Immature natural killer cell (primary cell): ENCODE measurements at regions not wholly inside any gene's neighbourhood (a gene's known extent, or its start where the extent isn't known, plus 50 kb on each side); places are given as distances from the start of the nearest gene placed in this dataset.
"Not testable (repeated sequence)": the region's sequence is repeated elsewhere in the genome, so short reads cannot be mapped to it uniquely, and the experiment has no call there.

Experiments used
- DNase-seq, 3 donors: peaks; one replicate each; pipeline ENCODE4 v3.0.0; 2022; ENCODE audit warnings: mixed read lengths in 1 of 3
- H3K27ac Mint-ChIP-seq, 6 donors: one replicate each; pipeline ENCODE4 v1.8.0; 2020; ENCODE audit warnings: mixed read lengths in 6 of 6, mild to moderate bottlenecking in 5 of 6, inconsistent platforms in 4 of 6, moderate library complexity in 3 of 6
- H3K27me3 Mint-ChIP-seq, 3 donors: one replicate each; pipeline ENCODE4 v1.8.0; 2020 to 2021; ENCODE audit warnings: low read depth in 3 of 3, mild to moderate bottlenecking in 3 of 3, mixed read lengths in 3 of 3, moderate library complexity in 3 of 3, inconsistent platforms in 1 of 3
- H3K36me3 Mint-ChIP-seq, 3 donors: one replicate each; pipeline ENCODE4 v1.8.0; 2020; ENCODE audit warnings: mixed read lengths in 3 of 3, inconsistent platforms in 2 of 3, mild to moderate bottlenecking in 2 of 3
- H3K4me1 Mint-ChIP-seq, 2 donors: one replicate each; pipeline ENCODE4 v1.8.0; 2020; ENCODE audit warnings: inconsistent platforms in 2 of 2, mild to moderate bottlenecking in 2 of 2, mixed read lengths in 2 of 2, moderate library complexity in 1 of 2
- H3K4me3 Mint-ChIP-seq, 5 donors: one replicate each; pipeline ENCODE4 v1.8.0; 2020; ENCODE audit warnings: mild to moderate bottlenecking in 5 of 5, mixed read lengths in 5 of 5, inconsistent platforms in 3 of 5, moderate library complexity in 3 of 5
- H3K9me3 Mint-ChIP-seq, 6 donors: one replicate each; pipeline ENCODE4 v1.8.0; 2020; ENCODE audit warnings: mild to moderate bottlenecking in 6 of 6, mixed read lengths in 6 of 6, inconsistent platforms in 4 of 6, moderate library complexity in 3 of 6

DNA sequence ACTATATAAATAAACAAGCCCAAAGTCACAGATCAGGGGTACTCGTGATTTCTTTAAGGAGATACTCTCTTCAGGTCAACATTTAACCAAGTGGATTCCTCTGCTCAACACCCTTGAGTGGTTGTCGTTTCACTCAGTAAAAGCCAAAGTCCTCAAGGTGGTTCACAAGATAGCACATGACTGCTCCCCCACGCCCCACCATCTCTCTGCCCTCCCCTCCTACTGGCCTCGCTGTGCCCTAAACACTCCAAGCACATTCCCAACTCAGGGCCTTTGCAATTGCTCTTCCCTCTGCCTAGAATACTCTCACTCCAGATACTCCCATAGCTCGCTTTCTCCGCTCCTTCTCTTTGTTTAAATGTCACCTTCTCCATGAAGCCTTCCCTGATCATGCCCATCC, 72.1 kb upstream of the FHIP2A start:
- DNase-seq = no peak
- Mint-ChIP-seq H3K4me3 (no peak overlapping the region), H3K36me3 (no peaks in the 10 kb centered on the region), H3K27me3 (peaks cover 2 to 8% (median 4%) of the 10 kb centered on the region in 3 donors), H3K9me3 (no peaks in the 10 kb centered on the region), H3K4me1 (peaks cover 10 to 20% of the 10 kb centered on the region in 2 donors), H3K27ac (no peak overlapping the region)

- H3K27ac Mint-ChIP-seq = no peak overlapping the region
- peaks cover 2 to 4% (median 3%) of the 10 kb centered on the region in 3 donors for H3K27me3 Mint-ChIP-seq
- no peak overlapping the region for H3K4me3 Mint-ChIP-seq
- H3K4me1 Mint-ChIP-seq = peaks cover 10 to 20% of the 10 kb centered on the region in 2 donors
- no peaks in the 10 kb centered on the region for H3K36me3 Mint-ChIP-seq
- DNase-seq = no peak
- H3K9me3 Mint-ChIP-seq = no peaks in the 10 kb centered on the region
These were observed 69.7 kb upstream of the FHIP2A start for GRCh38 chr10:114751856-114752255.

- not testable (repeated sequence) for H3K4me3 Mint-ChIP-seq, H3K27ac Mint-ChIP-seq, H3K27me3 Mint-ChIP-seq, H3K36me3 Mint-ChIP-seq, DNase-seq, H3K9me3 Mint-ChIP-seq
- H3K4me1 Mint-ChIP-seq = peaks cover 10 to 20% of the 10 kb centered on the region in 2 donors
These were observed 69.0 kb upstream of the FHIP2A start for GRCh38 chr10:114752570-114752969.

DNA sequence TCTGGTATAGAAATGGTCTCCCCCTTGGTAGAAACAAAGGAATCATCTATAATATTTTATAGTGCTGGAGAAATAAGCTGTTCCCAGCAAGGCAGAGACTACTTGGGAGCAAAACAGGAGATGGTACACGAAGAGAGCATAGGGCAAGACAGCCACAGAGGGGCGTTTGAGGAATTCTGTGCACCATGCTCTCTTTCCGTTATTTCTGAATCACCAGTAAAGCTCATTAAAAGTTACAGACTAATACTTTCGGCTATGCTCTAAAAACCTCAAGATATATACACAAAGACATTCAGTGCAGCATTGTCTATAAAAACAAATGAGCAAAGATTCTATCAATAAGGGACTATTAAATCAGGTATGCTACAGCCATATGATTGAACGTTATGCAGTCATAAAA, 68.5 kb upstream of the FHIP2A start:
- DNase-seq = no peak
- no peak overlapping the region for H3K27ac Mint-ChIP-seq
- H3K36me3 Mint-ChIP-seq = no peaks in the 10 kb centered on the region
- peaks cover 2 to 4% (median 3%) of the 10 kb centered on the region in 3 donors for H3K27me3 Mint-ChIP-seq
- no peak overlapping the region for H3K4me3 Mint-ChIP-seq
- H3K4me1 Mint-ChIP-seq = peaks cover 10 to 17% of the 10 kb centered on the region in 2 donors
- no peaks in the 10 kb centered on the region for H3K9me3 Mint-ChIP-seq

- no peaks in the 10 kb centered on the region for H3K9me3 Mint-ChIP-seq
- DNase-seq = no peak
- H3K4me3 Mint-ChIP-seq = no peak overlapping the region
- no peaks in the 10 kb centered on the region for H3K36me3 Mint-ChIP-seq
- peaks cover 2 to 4% (median 2%) of the 10 kb centered on the region in 3 donors for H3K27me3 Mint-ChIP-seq
- peaks cover under 1 to 2% of the 10 kb centered on the region in 2 donors for H3K4me1 Mint-ChIP-seq
- no peak overlapping the region for H3K27ac Mint-ChIP-seq
These were observed 66.9 kb upstream of the FHIP2A start for GRCh38 chr10:114754445-114755320.

DNA sequence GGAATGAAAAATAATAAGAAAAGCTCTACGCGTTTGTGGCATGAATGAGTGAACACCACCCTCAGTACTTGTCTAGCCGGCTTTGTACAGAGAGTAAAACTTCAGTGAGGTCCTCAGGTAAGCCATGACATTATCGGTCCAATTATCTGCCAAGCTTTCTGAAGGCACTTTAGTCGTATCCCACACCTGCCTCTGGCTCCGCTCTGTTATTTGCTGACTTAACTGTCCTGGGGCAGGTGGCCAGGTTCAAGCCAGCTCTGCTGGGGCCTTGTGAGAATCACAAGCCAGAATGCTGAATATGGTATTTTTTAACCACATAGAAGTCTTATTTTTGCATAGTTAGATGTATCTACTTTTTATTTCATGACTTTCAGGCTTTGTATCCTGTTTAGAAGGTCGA, 66.0 kb upstream of the FHIP2A start:
- Mint-ChIP-seq H3K27ac (no peak overlapping the region), H3K4me1 (no peaks in the 10 kb centered on the region), H3K4me3 (no peak overlapping the region), H3K9me3 (no peaks in the 10 kb centered on the region), H3K27me3 (peaks cover 1 to 3% (median 2%) of the 10 kb centered on the region in 3 donors), H3K36me3 (no peaks in the 10 kb centered on the region)
- DNase-seq = no peak

- Mint-ChIP-seq H3K27ac (no peak overlapping the region), H3K4me1 (no peaks in the 10 kb centered on the region), H3K27me3 (peaks cover 1 to 5% (median 3%) of the 10 kb centered on the region in 3 donors), H3K4me3 (no peak overlapping the region), H3K36me3 (no peaks in the 10 kb centered on the region), H3K9me3 (no peaks in the 10 kb centered on the region)
- DNase-seq = no peak
These were observed 63.2 kb upstream of the FHIP2A start for GRCh38 chr10:114758331-114758730.

GRCh38 chr10:114761205-114762193, 60.1 kb upstream of the FHIP2A start:
- no peak overlapping the region for H3K27ac Mint-ChIP-seq
- H3K36me3 Mint-ChIP-seq = no peaks in the 10 kb centered on the region
- H3K27me3 Mint-ChIP-seq = peaks cover 5 to 15% (median 6%) of the 10 kb centered on the region in 3 donors
- no peak for DNase-seq
- peaks cover 0 to under 1% of the 10 kb centered on the region in 2 donors for H3K4me1 Mint-ChIP-seq
- H3K4me3 Mint-ChIP-seq = no peak overlapping the region
- H3K9me3 Mint-ChIP-seq = no peaks in the 10 kb centered on the region

DNA sequence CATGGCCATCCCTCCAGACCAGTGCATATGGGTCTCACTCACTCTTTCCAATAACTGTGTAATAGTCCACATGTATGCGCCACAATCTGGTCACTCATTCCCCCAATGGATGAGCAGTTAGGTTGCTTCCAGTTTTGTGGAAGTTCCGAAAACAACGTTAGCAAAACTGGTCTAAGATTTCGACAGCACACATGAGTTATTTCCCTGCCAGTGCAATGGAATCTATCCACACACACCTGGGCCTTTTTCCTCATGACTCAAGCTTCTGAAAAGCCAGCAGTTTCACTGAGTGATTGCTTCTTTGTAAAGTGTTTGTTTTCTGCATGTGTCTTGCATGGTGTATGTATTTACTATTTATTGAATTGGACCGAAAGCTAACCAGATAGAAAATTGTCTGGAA, 58.8 kb upstream of the FHIP2A start:
- H3K4me3 Mint-ChIP-seq = no peak overlapping the region
- no peaks in the 10 kb centered on the region for H3K9me3 Mint-ChIP-seq
- H3K27ac Mint-ChIP-seq = no peak overlapping the region
- H3K27me3 Mint-ChIP-seq = peaks cover 5 to 21% (median 6%) of the 10 kb centered on the region in 3 donors
- no peak for DNase-seq
- H3K36me3 Mint-ChIP-seq = no peaks in the 10 kb centered on the region
- peaks cover 6 to 11% of the 10 kb centered on the region in 2 donors for H3K4me1 Mint-ChIP-seq

GRCh38 chr10:114764656-114765055, 56.9 kb upstream of the FHIP2A start:
- Mint-ChIP-seq H3K9me3 (no peaks in the 10 kb centered on the region), H3K27ac (no peak overlapping the region), H3K4me3 (no peak overlapping the region), H3K27me3 (peaks cover 6 to 23% (median 14%) of the 10 kb centered on the region in 3 donors), H3K4me1 (peaks cover 11 to 20% of the 10 kb centered on the region in 2 donors), H3K36me3 (no peaks in the 10 kb centered on the region)
- DNase-seq = no peak

GRCh38 chr10:114766470-114766869, 55.1 kb upstream of the FHIP2A start:
- H3K9me3 Mint-ChIP-seq = no peaks in the 10 kb centered on the region
- H3K27me3 Mint-ChIP-seq = peaks cover 7 to 23% (median 16%) of the 10 kb centered on the region in 3 donors
- peaks cover 11 to 20% of the 10 kb centered on the region in 2 donors for H3K4me1 Mint-ChIP-seq
- no peak for DNase-seq
- no peak overlapping the region for H3K27ac Mint-ChIP-seq
- H3K36me3 Mint-ChIP-seq = no peaks in the 10 kb centered on the region
- peak overlapping the region; percentile 22 to 68 (median 46) for H3K4me3 Mint-ChIP-seq

GRCh38 chr10:114767101-114767985, 54.2 kb upstream of the FHIP2A start:
- H3K36me3 Mint-ChIP-seq = no peaks in the 10 kb centered on the region
- H3K9me3 Mint-ChIP-seq = no peaks in the 10 kb centered on the region
- peaks cover 5 to 19% (median 16%) of the 10 kb centered on the region in 3 donors for H3K27me3 Mint-ChIP-seq
- no peak overlapping the region for H3K27ac Mint-ChIP-seq
- H3K4me1 Mint-ChIP-seq = peaks cover 11 to 20% of the 10 kb centered on the region in 2 donors
- peak in 2 of 3 donors; percentile 1 for DNase-seq
- H3K4me3 Mint-ChIP-seq = peak overlapping the region; percentile 51 to 80 (median 70)
